NB4 (cell line): ENCODE measurements at regions not wholly inside any gene's neighbourhood (a gene's known extent, or its start where the extent isn't known, plus 50 kb on each side); places are given as distances from the start of the nearest gene placed in this dataset.

Experiments
- DNase-seq: peaks from one replicate; pipeline ENCODE4 v3.0.0; 2010; ENCODE audit warnings: low read depth
- H3K4me3 ChIP-seq: one replicate; pipeline ENCODE4 v1.5.1; 2011; ENCODE audit warnings: mild to moderate bottlenecking, low read depth, low read length, moderate library complexity
- MYC ChIP-seq: IDR thresholded peaks from 2 replicates; pipeline ENCODE4 v1.6.1; 2011; ENCODE audit warnings: low read depth, low read length
- POLR2A ChIP-seq: IDR thresholded peaks from 2 replicates; pipeline ENCODE4 v1.6.1; 2011; ENCODE audit warnings: mild to moderate bottlenecking; ENCODE audit not compliant: insufficient read length; ENCODE audit errors: extremely low read depth
- TF ChIP-seq, protein P1 (sequence below): IDR thresholded peaks from 2 replicates; pipeline ENCODE4 v1.6.1; 2011; ENCODE audit warnings: low read depth, low read length
- TF ChIP-seq, protein P2 (sequence below): IDR thresholded peaks from one replicate; pipeline ENCODE4 v1.5.1; 2012; ENCODE audit warnings: low read depth, low read length

DNA sequence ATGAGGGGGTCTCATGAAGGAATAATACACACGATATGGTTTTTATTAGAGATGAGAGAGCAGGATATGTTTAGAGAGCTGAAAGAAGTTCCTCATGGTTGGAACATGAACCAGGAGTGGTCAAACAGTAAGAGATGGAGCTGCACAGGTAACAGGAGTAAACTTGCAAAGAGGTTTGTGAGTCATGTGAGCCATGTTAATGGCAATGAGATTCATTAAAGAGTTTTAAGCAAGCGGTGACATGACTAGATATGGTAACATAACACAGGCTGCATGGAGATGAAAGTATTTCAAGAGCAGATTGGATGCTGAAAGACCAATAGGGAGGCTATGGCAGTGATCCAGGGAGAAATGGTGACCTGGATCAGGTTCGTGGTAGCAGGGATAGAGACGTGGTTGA lies 62.6 kb upstream of the SSTR1 start:
- DNase-seq: no peak

DNA sequence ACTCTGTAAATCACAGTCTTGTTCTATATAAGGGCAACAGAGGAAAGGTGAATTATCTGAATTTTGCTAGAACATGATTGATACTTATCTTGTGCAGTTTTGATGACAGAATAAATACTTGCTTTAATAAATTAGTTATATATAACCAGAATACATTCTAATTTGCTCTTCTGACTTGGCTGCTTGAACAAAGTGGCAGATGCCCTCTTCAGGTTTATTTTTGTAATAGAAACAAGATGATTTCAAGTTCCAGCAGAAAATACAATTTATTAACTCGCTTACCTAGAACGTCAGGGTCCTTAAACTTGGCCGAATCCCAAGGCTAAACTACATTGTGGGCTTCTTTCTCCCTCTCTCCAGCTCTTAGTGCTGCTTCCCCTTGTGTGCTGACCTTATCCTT lies 57.6 kb upstream of the SSTR1 start:
- H3K4me3 ChIP-seq: no peak overlapping the region
- DNase-seq: no peak
- TF ChIP-seq POLR2A (no peak), MYC (no peak)
- TF ChIP-seq, protein P1, sequence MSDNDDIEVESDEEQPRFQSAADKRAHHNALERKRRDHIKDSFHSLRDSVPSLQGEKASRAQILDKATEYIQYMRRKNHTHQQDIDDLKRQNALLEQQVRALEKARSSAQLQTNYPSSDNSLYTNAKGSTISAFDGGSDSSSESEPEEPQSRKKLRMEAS: no peak
- TF ChIP-seq, protein P2, sequence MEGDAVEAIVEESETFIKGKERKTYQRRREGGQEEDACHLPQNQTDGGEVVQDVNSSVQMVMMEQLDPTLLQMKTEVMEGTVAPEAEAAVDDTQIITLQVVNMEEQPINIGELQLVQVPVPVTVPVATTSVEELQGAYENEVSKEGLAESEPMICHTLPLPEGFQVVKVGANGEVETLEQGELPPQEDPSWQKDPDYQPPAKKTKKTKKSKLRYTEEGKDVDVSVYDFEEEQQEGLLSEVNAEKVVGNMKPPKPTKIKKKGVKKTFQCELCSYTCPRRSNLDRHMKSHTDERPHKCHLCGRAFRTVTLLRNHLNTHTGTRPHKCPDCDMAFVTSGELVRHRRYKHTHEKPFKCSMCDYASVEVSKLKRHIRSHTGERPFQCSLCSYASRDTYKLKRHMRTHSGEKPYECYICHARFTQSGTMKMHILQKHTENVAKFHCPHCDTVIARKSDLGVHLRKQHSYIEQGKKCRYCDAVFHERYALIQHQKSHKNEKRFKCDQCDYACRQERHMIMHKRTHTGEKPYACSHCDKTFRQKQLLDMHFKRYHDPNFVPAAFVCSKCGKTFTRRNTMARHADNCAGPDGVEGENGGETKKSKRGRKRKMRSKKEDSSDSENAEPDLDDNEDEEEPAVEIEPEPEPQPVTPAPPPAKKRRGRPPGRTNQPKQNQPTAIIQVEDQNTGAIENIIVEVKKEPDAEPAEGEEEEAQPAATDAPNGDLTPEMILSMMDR: no peak

More for the DNA sequence above, 62.6 kb upstream of the SSTR1 start:
- no peak overlapping the region for H3K4me3 ChIP-seq
- TF ChIP-seq, protein P1: no peak
- TF ChIP-seq MYC (no peak), POLR2A (no peak)
- TF ChIP-seq, protein P2: no peak
